ENCODE measurements at regions not wholly inside any gene's neighbourhood (a gene's known extent, or its start where the extent isn't known, plus 50 kb on each side); places are given as distances from the start of the nearest gene placed in this dataset.

GRCh38 chr5:168015506-168015905, 275.9 kb upstream of the WWC1 start:
- H3K4me3 ChIP-seq (ENCODE audit: low read length in 2 of 2) = no peak overlapping the region
- H3K9me3 ChIP-seq (ENCODE audit: control insufficient read depth, low read length) = no peaks in the 10 kb centered on the region
- H3K27me3 ChIP-seq (ENCODE audit: control insufficient read depth in 1 of 2, insufficient read depth in 2 of 2, low read length in 1 of 2) = no peaks in the 10 kb centered on the region
- DNase-seq = no peak
- no peaks in the 10 kb centered on the region for H3K36me3 ChIP-seq (ENCODE audit: control insufficient read depth in 1 of 2, insufficient read depth in 2 of 2, low read length in 1 of 2)
- intact Hi-C loops (cut with DNase I) = no loop called here
- no peak overlapping the region for H3K27ac ChIP-seq (ENCODE audit: low read depth in 1 of 2, low read length in 2 of 2)
- H3K4me1 ChIP-seq (ENCODE audit: control insufficient read depth in 1 of 2, insufficient read depth in 2 of 2, low read length in 2 of 2) = no peaks in the 10 kb centered on the region
- 84 to 92% methylated on average over 7 of the region's 7 CpGs for WGBS, 2 donors
- ATAC-seq (ENCODE audit: low FRiP score) = no peak

DNA sequence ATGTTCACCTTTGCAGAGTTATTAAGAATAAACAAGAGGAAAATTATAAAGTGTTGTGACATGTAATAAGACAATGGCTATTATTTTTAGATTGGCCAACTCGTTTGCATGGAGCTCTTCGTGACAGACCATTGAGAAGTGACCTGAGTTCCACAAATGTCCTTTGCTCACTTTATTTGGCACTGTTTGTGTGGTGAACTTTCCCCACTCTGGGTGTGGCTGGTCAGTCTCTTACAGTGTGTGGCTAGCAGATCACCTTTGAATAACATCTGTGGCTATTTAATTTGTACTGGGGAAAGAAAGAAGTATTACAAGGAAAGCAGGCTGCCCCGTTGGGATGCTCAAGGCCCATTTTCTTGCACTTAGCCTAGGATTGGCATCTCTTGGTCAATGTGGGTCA, 274.1 kb upstream of the WWC1 start:
- Histone ChIP-seq H3K9me3 (ENCODE audit: control insufficient read depth, low read length) (no peaks in the 10 kb centered on the region), H3K4me3 (ENCODE audit: low read length in 2 of 2) (no peak overlapping the region), H3K4me1 (ENCODE audit: control insufficient read depth in 1 of 2, insufficient read depth in 2 of 2, low read length in 2 of 2) (no peaks in the 10 kb centered on the region), H3K36me3 (ENCODE audit: control insufficient read depth in 1 of 2, insufficient read depth in 2 of 2, low read length in 1 of 2) (no peaks in the 10 kb centered on the region), H3K27me3 (ENCODE audit: control insufficient read depth in 1 of 2, insufficient read depth in 2 of 2, low read length in 1 of 2) (no peaks in the 10 kb centered on the region), H3K27ac (ENCODE audit: low read depth in 1 of 2, low read length in 2 of 2) (no peak overlapping the region)
- 74 to 86% methylated on average over 3 of the region's 3 CpGs for WGBS, 2 donors
- intact Hi-C loops (cut with DNase I) = no loop called here
- DNase-seq (no peak), ATAC-seq (ENCODE audit: low FRiP score) (no peak)

GRCh38 chr5:168019143-168019542, 272.3 kb upstream of the WWC1 start:
- Histone ChIP-seq H3K27me3 (ENCODE audit: control insufficient read depth in 1 of 2, insufficient read depth in 2 of 2, low read length in 1 of 2) (no peaks in the 10 kb centered on the region), H3K4me3 (ENCODE audit: low read length in 2 of 2) (no peak overlapping the region), H3K4me1 (ENCODE audit: control insufficient read depth in 1 of 2, insufficient read depth in 2 of 2, low read length in 2 of 2) (no peaks in the 10 kb centered on the region), H3K36me3 (ENCODE audit: control insufficient read depth in 1 of 2, insufficient read depth in 2 of 2, low read length in 1 of 2) (no peaks in the 10 kb centered on the region), H3K27ac (ENCODE audit: low read depth in 1 of 2, low read length in 2 of 2) (no peak overlapping the region), H3K9me3 (ENCODE audit: control insufficient read depth, low read length) (no peaks in the 10 kb centered on the region)
- WGBS, 2 donors = 49 to 66% methylated on average over 3 of the region's 3 CpGs
- DNase-seq (no peak), ATAC-seq (ENCODE audit: low FRiP score) (no peak)
- intact Hi-C loops (cut with DNase I) = no loop called here

- no peaks in the 10 kb centered on the region for H3K9me3 ChIP-seq (ENCODE audit: control insufficient read depth, low read length)
- DNase-seq (no peak), ATAC-seq (ENCODE audit: low FRiP score) (no peak)
- intact Hi-C loops (cut with DNase I) = loop anchor here (1.0 to 10.0 kb wide), 3 partner anchors 296 to 446 kb away; no protein-coding TSS in a partner anchor
- H3K36me3 ChIP-seq (ENCODE audit: control insufficient read depth in 1 of 2, insufficient read depth in 2 of 2, low read length in 1 of 2) = no peaks in the 10 kb centered on the region
- H3K4me3 ChIP-seq (ENCODE audit: low read length in 2 of 2) = no peak overlapping the region
- 14% methylated on average over 11 of the region's 11 CpGs for WGBS, 2 donors
- H3K27me3 ChIP-seq (ENCODE audit: control insufficient read depth in 1 of 2, insufficient read depth in 2 of 2, low read length in 1 of 2) = no peaks in the 10 kb centered on the region
- H3K4me1 ChIP-seq (ENCODE audit: control insufficient read depth in 1 of 2, insufficient read depth in 2 of 2, low read length in 2 of 2) = no peaks in the 10 kb centered on the region
- H3K27ac ChIP-seq (ENCODE audit: low read depth in 1 of 2, low read length in 2 of 2) = no peak overlapping the region
These were observed 270.7 kb upstream of the WWC1 start for GRCh38 chr5:168020542-168021294.

GRCh38 chr5:168022446-168023169, 268.8 kb upstream of the WWC1 start:
- intact Hi-C loops (cut with DNase I) = loop anchor here (10.0 kb wide), 1 partner anchor 448 kb away; no protein-coding TSS in a partner anchor
- no peaks in the 10 kb centered on the region for H3K27me3 ChIP-seq (ENCODE audit: control insufficient read depth in 1 of 2, insufficient read depth in 2 of 2, low read length in 1 of 2)
- no peaks in the 10 kb centered on the region for H3K4me1 ChIP-seq (ENCODE audit: control insufficient read depth in 1 of 2, insufficient read depth in 2 of 2, low read length in 2 of 2)

GRCh38 chr5:168023191-168023590, 268.3 kb upstream of the WWC1 start:
- H3K27ac ChIP-seq (ENCODE audit: low read depth in 1 of 2, low read length in 2 of 2) = no peak overlapping the region
- no peaks in the 10 kb centered on the region for H3K9me3 ChIP-seq (ENCODE audit: control insufficient read depth, low read length)
- WGBS, 2 donors = 9 to 18% methylated on average over 15 of the region's 15 CpGs
- H3K4me3 ChIP-seq (ENCODE audit: low read length in 2 of 2) = no peak overlapping the region
- H3K36me3 ChIP-seq (ENCODE audit: control insufficient read depth in 1 of 2, insufficient read depth in 2 of 2, low read length in 1 of 2) = no peaks in the 10 kb centered on the region
- ATAC-seq (ENCODE audit: low FRiP score) = no peak
- intact Hi-C loops (cut with DNase I) = loop anchor here (10.0 kb wide), 1 partner anchor 448 kb away; no protein-coding TSS in a partner anchor
- H3K27me3 ChIP-seq (ENCODE audit: control insufficient read depth in 1 of 2, insufficient read depth in 2 of 2, low read length in 1 of 2) = no peaks in the 10 kb centered on the region
- H3K4me1 ChIP-seq (ENCODE audit: control insufficient read depth in 1 of 2, insufficient read depth in 2 of 2, low read length in 2 of 2) = no peaks in the 10 kb centered on the region
- no peak for DNase-seq

More at GRCh38 chr5:168022446-168023169, 268.8 kb upstream of the WWC1 start:
- 61 to 62% methylated on average over 16 of the region's 16 CpGs for WGBS, 2 donors
- DNase-seq = no peak
- Histone ChIP-seq H3K9me3 (ENCODE audit: control insufficient read depth, low read length) (no peaks in the 10 kb centered on the region), H3K36me3 (ENCODE audit: control insufficient read depth in 1 of 2, insufficient read depth in 2 of 2, low read length in 1 of 2) (no peaks in the 10 kb centered on the region), H3K4me3 (ENCODE audit: low read length in 2 of 2) (no peak overlapping the region), H3K27ac (ENCODE audit: low read depth in 1 of 2, low read length in 2 of 2) (no peak overlapping the region)
- no peak for ATAC-seq (ENCODE audit: low FRiP score)

GRCh38 chr5:168024306-168024705, 267.1 kb upstream of the WWC1 start:
- no peaks in the 10 kb centered on the region for H3K36me3 ChIP-seq (ENCODE audit: control insufficient read depth in 1 of 2, insufficient read depth in 2 of 2, low read length in 1 of 2)
- no peak for ATAC-seq (ENCODE audit: low FRiP score)
- H3K27ac ChIP-seq (ENCODE audit: low read depth in 1 of 2, low read length in 2 of 2) = no peak overlapping the region
- no peaks in the 10 kb centered on the region for H3K9me3 ChIP-seq (ENCODE audit: control insufficient read depth, low read length)
- WGBS, 2 donors = 95 to 97% methylated on average over 7 of the region's 7 CpGs
- intact Hi-C loops (cut with DNase I) = loop anchor here (10.0 kb wide), 1 partner anchor 450 kb away; no protein-coding TSS in a partner anchor
- H3K4me1 ChIP-seq (ENCODE audit: control insufficient read depth in 1 of 2, insufficient read depth in 2 of 2, low read length in 2 of 2) = no peaks in the 10 kb centered on the region
- no peak overlapping the region for H3K4me3 ChIP-seq (ENCODE audit: low read length in 2 of 2)
- no peaks in the 10 kb centered on the region for H3K27me3 ChIP-seq (ENCODE audit: control insufficient read depth in 1 of 2, insufficient read depth in 2 of 2, low read length in 1 of 2)
- DNase-seq = no peak

DNA sequence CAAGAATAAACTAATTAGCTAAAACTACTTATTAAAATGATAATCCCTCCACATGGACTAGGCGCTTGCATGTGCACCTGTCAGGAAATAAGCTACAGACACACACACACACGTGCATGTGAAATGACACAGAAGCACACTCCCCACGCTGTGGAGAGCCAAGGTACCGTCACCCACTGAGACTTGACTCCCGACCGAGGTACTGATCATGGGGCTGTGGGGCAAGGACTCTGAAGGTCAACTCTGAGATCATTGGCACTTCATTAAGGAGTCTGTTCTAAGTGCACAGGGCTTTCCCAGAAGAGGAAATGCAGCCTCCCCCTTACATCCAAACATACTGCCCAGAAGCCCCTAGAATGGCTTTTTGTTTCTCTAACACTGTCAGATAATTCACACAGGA, 264.4 kb upstream of the WWC1 start:
- H3K4me3 ChIP-seq (ENCODE audit: low read length in 2 of 2) = no peak overlapping the region
- H3K36me3 ChIP-seq (ENCODE audit: control insufficient read depth in 1 of 2, insufficient read depth in 2 of 2, low read length in 1 of 2) = no peaks in the 10 kb centered on the region
- H3K9me3 ChIP-seq (ENCODE audit: control insufficient read depth, low read length) = no peaks in the 10 kb centered on the region
- intact Hi-C loops (cut with DNase I) = loop anchor here (10.0 kb wide), 1 partner anchor 452 kb away; no protein-coding TSS in a partner anchor
- no peak for ATAC-seq (ENCODE audit: low FRiP score)
- 87 to 91% methylated on average over 6 of the region's 6 CpGs for WGBS, 2 donors
- no peak for DNase-seq
- H3K4me1 ChIP-seq (ENCODE audit: control insufficient read depth in 1 of 2, insufficient read depth in 2 of 2, low read length in 2 of 2) = no peaks in the 10 kb centered on the region
- no peaks in the 10 kb centered on the region for H3K27me3 ChIP-seq (ENCODE audit: control insufficient read depth in 1 of 2, insufficient read depth in 2 of 2, low read length in 1 of 2)
- no peak overlapping the region for H3K27ac ChIP-seq (ENCODE audit: low read depth in 1 of 2, low read length in 2 of 2)

DNA sequence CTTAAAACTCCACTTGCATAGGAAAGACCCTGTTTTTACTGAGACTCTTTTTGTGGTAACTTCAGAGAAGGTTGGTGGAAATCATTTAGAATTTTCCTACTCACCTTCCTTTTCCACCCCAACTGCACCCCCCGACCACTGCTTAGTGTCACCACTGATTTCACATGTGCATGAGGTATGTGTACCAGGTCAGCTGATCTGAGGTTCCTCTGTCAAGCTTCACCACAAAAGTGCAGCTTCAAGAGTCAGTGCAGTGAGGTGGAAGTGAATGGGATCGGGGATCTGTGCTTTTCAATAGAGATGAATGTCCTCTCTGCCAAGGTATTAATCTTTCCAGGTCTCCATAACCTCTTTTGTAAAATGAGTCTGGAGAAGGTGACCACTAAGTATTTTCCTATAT, 260.5 kb upstream of the WWC1 start:
- Histone ChIP-seq H3K36me3 (ENCODE audit: control insufficient read depth in 1 of 2, insufficient read depth in 2 of 2, low read length in 1 of 2) (no peaks in the 10 kb centered on the region), H3K9me3 (ENCODE audit: control insufficient read depth, low read length) (no peaks in the 10 kb centered on the region), H3K4me3 (ENCODE audit: low read length in 2 of 2) (no peak overlapping the region), H3K27me3 (ENCODE audit: control insufficient read depth in 1 of 2, insufficient read depth in 2 of 2, low read length in 1 of 2) (no peaks in the 10 kb centered on the region), H3K27ac (ENCODE audit: low read depth in 1 of 2, low read length in 2 of 2) (no peak overlapping the region), H3K4me1 (ENCODE audit: control insufficient read depth in 1 of 2, insufficient read depth in 2 of 2, low read length in 2 of 2) (no peaks in the 10 kb centered on the region)
- intact Hi-C loops (cut with DNase I) = no loop called here
- DNase-seq (no peak), ATAC-seq (ENCODE audit: low FRiP score) (no peak)
- 83 to 84% methylated on average over 2 of the region's 2 CpGs for WGBS, 2 donors

All from aorta (tissue), 5 donors.